ENCODE measurements at regions not wholly inside any gene's neighbourhood (a gene's known extent, or its start where the extent isn't known, plus 50 kb on each side); places are given as distances from the start of the nearest gene placed in this dataset.

GRCh38 chr5:25764733-25765132 is 1120.0 kb upstream of the CDH10 start:
- Mint-ChIP-seq H3K36me3 (ENCODE audit: low read depth) (no peaks in the 10 kb centered on the region), H3K4me3 (no peak overlapping the region), H3K9me3 (peaks cover 8% of the 10 kb centered on the region), H3K27me3 (no peaks in the 10 kb centered on the region), H3K27ac (no peak overlapping the region), H3K4me1 (ENCODE audit: low read depth) (no peaks in the 10 kb centered on the region)
- intact Hi-C loops (cut with DNase I, micrococcal nuclease): no loop called here
- H3K4me3 ChIP-seq (ENCODE audit: low read length): no peak overlapping the region
- no peaks in the 10 kb centered on the region for H3K27me3 ChIP-seq (ENCODE audit: control insufficient read depth in 1 of 2, insufficient read depth in 2 of 2, low read length in 2 of 2)
- ChIA-PET CTCF (no interaction called here), POLR2A (no interaction called here)
- H3K9me3 ChIP-seq (ENCODE audit: control insufficient read depth in 1 of 2, insufficient read depth in 1 of 2, low read length in 2 of 2): peaks cover 0 to 13% of the 10 kb centered on the region in 2 experiments
- DNase-seq: no peak
- TF ChIP-seq CTCF (IDR thresholded peaks at IDR 0.05): no peak
- no peaks in the 10 kb centered on the region for H3K4me1 ChIP-seq (ENCODE audit: insufficient read depth, low read length)
- ATAC-seq (ENCODE audit: poor library complexity): no peak
- H3K36me3 ChIP-seq (ENCODE audit: insufficient read depth, low read length): no peaks in the 10 kb centered on the region
- no peak overlapping the region for H3K27ac ChIP-seq (ENCODE audit: low read depth in 1 of 2, low read length in 2 of 2)

GRCh38 chr5:25763781-25764180 is 1119.0 kb upstream of the CDH10 start:
- intact Hi-C loops (cut with DNase I, micrococcal nuclease): no loop called here

GRCh38 chr5:25754895-25755294 is 1110.1 kb upstream of the CDH10 start:
- H3K4me3 Mint-ChIP-seq: no peak overlapping the region
- no peak overlapping the region for H3K4me3 ChIP-seq (ENCODE audit: low read length)
- no peak for TF ChIP-seq CTCF (IDR thresholded peaks at IDR 0.05)
- ChIA-PET POLR2A (no interaction called here), CTCF (no interaction called here)
- no peaks in the 10 kb centered on the region for H3K27me3 Mint-ChIP-seq
- H3K27ac ChIP-seq (ENCODE audit: low read depth in 1 of 2, low read length in 2 of 2): no peak overlapping the region
- H3K9me3 Mint-ChIP-seq: peaks cover 20% of the 10 kb centered on the region
- no peaks in the 10 kb centered on the region for H3K36me3 ChIP-seq (ENCODE audit: insufficient read depth, low read length)
- DNase-seq: no peak
- no peaks in the 10 kb centered on the region for H3K4me1 ChIP-seq (ENCODE audit: insufficient read depth, low read length)
- no peaks in the 10 kb centered on the region for H3K27me3 ChIP-seq (ENCODE audit: control insufficient read depth in 1 of 2, insufficient read depth in 2 of 2, low read length in 2 of 2)
- no peaks in the 10 kb centered on the region for H3K4me1 Mint-ChIP-seq (ENCODE audit: low read depth)
- peaks cover 0 to 10% of the 10 kb centered on the region in 2 experiments for H3K9me3 ChIP-seq (ENCODE audit: control insufficient read depth in 1 of 2, insufficient read depth in 1 of 2, low read length in 2 of 2)
- ATAC-seq (ENCODE audit: poor library complexity): no peak
- H3K36me3 Mint-ChIP-seq (ENCODE audit: low read depth): no peaks in the 10 kb centered on the region
- no peak overlapping the region for H3K27ac Mint-ChIP-seq
- intact Hi-C loops (cut with DNase I, micrococcal nuclease): no loop called here

More at GRCh38 chr5:25763781-25764180, 1119.0 kb upstream of the CDH10 start:
- Mint-ChIP-seq H3K9me3 (peaks cover 4% of the 10 kb centered on the region), H3K4me1 (ENCODE audit: low read depth) (no peaks in the 10 kb centered on the region), H3K36me3 (ENCODE audit: low read depth) (no peaks in the 10 kb centered on the region), H3K27me3 (no peaks in the 10 kb centered on the region), H3K4me3 (no peak overlapping the region), H3K27ac (no peak overlapping the region)
- no peak overlapping the region for H3K4me3 ChIP-seq (ENCODE audit: low read length)
- no peak for TF ChIP-seq CTCF (IDR thresholded peaks at IDR 0.05)
- H3K27me3 ChIP-seq (ENCODE audit: control insufficient read depth in 1 of 2, insufficient read depth in 2 of 2, low read length in 2 of 2): no peaks in the 10 kb centered on the region
- ChIA-PET POLR2A (no interaction called here), CTCF (no interaction called here)
- ATAC-seq (ENCODE audit: poor library complexity) (no peak), DNase-seq (no peak)
- H3K27ac ChIP-seq (ENCODE audit: low read depth in 1 of 2, low read length in 2 of 2): no peak overlapping the region
- H3K9me3 ChIP-seq (ENCODE audit: control insufficient read depth in 1 of 2, insufficient read depth in 1 of 2, low read length in 2 of 2): peaks cover 4 to 10% of the 10 kb centered on the region in 2 experiments
- H3K4me1 ChIP-seq (ENCODE audit: insufficient read depth, low read length): no peaks in the 10 kb centered on the region
- no peaks in the 10 kb centered on the region for H3K36me3 ChIP-seq (ENCODE audit: insufficient read depth, low read length)

All from CD4-positive, alpha-beta T cell (primary cell).